H1 (cell line): ENCODE measurements at regions not wholly inside any gene's neighbourhood (a gene's known extent, or its start where the extent isn't known, plus 50 kb on each side); places are given as distances from the start of the nearest gene placed in this dataset.

Source experiments
- CTCF ChIA-PET: fragments of 300-600 bp; sonication (Branson Sonifier 250); formaldehyde crosslinking; loops from one replicate; lab custom pipeline; 2021; ENCODE audit not compliant: partially characterized antibody; lab: Charles Lee
- POLR2A ChIA-PET: fragments of 300-600 bp; sonication (Branson Sonifier 250); formaldehyde crosslinking; loops from one replicate; lab custom pipeline; 2021; ENCODE audit warnings: inconsistent platforms; ENCODE audit not compliant: partially characterized antibody; lab: Charles Lee
- DNase-seq, 2 experiments: peaks; one replicate each; pipeline versions ENCODE4 v3.0.0 to v3.0.0-alpha.2; 2010 to 2022; ENCODE audit warnings: low spot score in 2 of 2, low read depth in 1 of 2, mixed read lengths in 1 of 2
- FAIRE-seq: peaks from 2 replicates; lab custom pipeline; 2011; peaks lifted over from hg19 to GRCh38; lab: Jason Lieb, UNC
- H2AFZ ChIP-seq: 2 replicates; pipeline ENCODE4 v1.8.1; 2012; ENCODE audit warnings: low read length, inconsistent platforms
- H2AK5ac ChIP-seq: 2 replicates; pipeline ENCODE4 v1.6.1; 2013; ENCODE audit warnings: low read depth, low read length
- H2BK120ac ChIP-seq: replicated peaks from 2 replicates; pipeline ENCODE3; 2013; ENCODE audit warnings: low read depth, low read length, inconsistent platforms
- H2BK12ac ChIP-seq: 2 replicates; pipeline ENCODE4 v1.6.1; 2013; ENCODE audit warnings: low read depth, low read length
- H2BK15ac ChIP-seq: 2 replicates; pipeline ENCODE4 v1.6.1; 2013; ENCODE audit warnings: low read length
- H2BK20ac ChIP-seq: 2 replicates; pipeline ENCODE4 v1.6.1; 2013; ENCODE audit warnings: low read length
- H2BK5ac ChIP-seq: 2 replicates; pipeline ENCODE4 v1.6.1; 2013; ENCODE audit warnings: low read depth, low read length
- H3K14ac ChIP-seq: 2 replicates; pipeline ENCODE4 v1.6.1; 2013; ENCODE audit warnings: inconsistent platforms; ENCODE audit not compliant: insufficient read length
- H3K18ac ChIP-seq: 2 replicates; pipeline ENCODE4 v1.6.1; 2013; ENCODE audit warnings: low read length; ENCODE audit errors: extremely low read depth
- H3K23ac ChIP-seq: 2 replicates; pipeline ENCODE4 v1.6.1; 2013; ENCODE audit warnings: inconsistent platforms; ENCODE audit not compliant: insufficient read length
- H3K23me2 ChIP-seq: 2 replicates; pipeline ENCODE4 v1.6.1; 2013; ENCODE audit warnings: low read depth, low read length
- H3K27ac ChIP-seq: 2 replicates; pipeline ENCODE4 v1.6.1; 2011; ENCODE audit warnings: low read depth, low read length, inconsistent platforms
- H3K27me3 ChIP-seq, 4 experiments: replicated peaks in 1 of 4; 1 replicate in 1 of 4; 2 replicates in 3 of 4; pipeline versions ENCODE4 v1.6.1 to v1.8.1; 2011 to 2013; ENCODE audit warnings: low read length in 3 of 4, mild to moderate bottlenecking in 3 of 4, inconsistent platforms in 2 of 4, mixed read lengths in 2 of 4, moderate library complexity in 1 of 4; ENCODE audit not compliant: control insufficient read depth in 3 of 4, insufficient read depth in 3 of 4; ENCODE audit errors: extremely low read depth in 1 of 4
- H3K36me3 ChIP-seq, 4 experiments: 2 replicates each; pipeline versions ENCODE4 v1.6.1 to v1.8.1; 2011 to 2013; ENCODE audit warnings: mild to moderate bottlenecking in 4 of 4, low read length in 3 of 4, moderate library complexity in 2 of 4, control low read depth in 1 of 4, inconsistent platforms in 1 of 4; ENCODE audit not compliant: insufficient read depth in 4 of 4, control insufficient read depth in 2 of 4
- H3K4ac ChIP-seq: replicated peaks from 2 replicates; pipeline ENCODE3; 2013; ENCODE audit warnings: low read length, low read depth, mixed read lengths, inconsistent platforms; ENCODE audit not compliant: insufficient read length
- H3K4me1 ChIP-seq, 4 experiments: replicated peaks in 1 of 4; 1 replicate in 1 of 4; 2 replicates in 3 of 4; pipeline versions ENCODE4 v1.6.1 to v1.8.1; 2011 to 2013; ENCODE audit warnings: low read length in 3 of 4, inconsistent platforms in 2 of 4, mixed read lengths in 1 of 4; ENCODE audit not compliant: insufficient read depth in 4 of 4, control insufficient read depth in 3 of 4
- H3K4me2 ChIP-seq, 2 experiments: 2 replicates each; pipeline versions ENCODE4 v1.6.1 to v1.8.1; 2011 to 2013; ENCODE audit warnings: low read depth in 2 of 2, low read length in 2 of 2, control low read depth in 1 of 2, inconsistent platforms in 1 of 2, mild to moderate bottlenecking in 1 of 2; ENCODE audit not compliant: insufficient read depth in 1 of 2
- H3K4me3 ChIP-seq, 4 experiments: fragments of 200-600, 300-600 bp in 1 of 4; sonication (generic), shearing (Covaris generic), sonication (Bioruptor Twin) in 1 of 4; 2 replicates each; pipeline versions ENCODE4 v1.5.1 to v1.8.1; 2011 to 2016; ENCODE audit warnings: low read length in 4 of 4, low read depth in 3 of 4, control low read depth in 2 of 4, inconsistent platforms in 2 of 4, mild to moderate bottlenecking in 2 of 4, mixed read lengths in 1 of 4, moderate library complexity in 1 of 4; ENCODE audit not compliant: insufficient read depth in 2 of 4; ENCODE audit errors: extremely low read depth in 1 of 4
- H3K56ac ChIP-seq: replicated peaks from 2 replicates; pipeline ENCODE3; 2013; ENCODE audit warnings: low read depth, mild to moderate bottlenecking, mixed read lengths, low read length, inconsistent platforms; ENCODE audit not compliant: insufficient read length
- H3K79me1 ChIP-seq: 2 replicates; pipeline ENCODE4 v1.6.1; 2013; ENCODE audit warnings: low read depth, low read length, control low read depth
- H3K79me2 ChIP-seq, 2 experiments: 2 replicates each; pipeline versions ENCODE4 v1.6.1 to v1.8.1; 2012 to 2013; ENCODE audit warnings: low read length in 2 of 2, mild to moderate bottlenecking in 2 of 2, inconsistent platforms in 1 of 2; ENCODE audit not compliant: insufficient read depth in 2 of 2, control insufficient read depth in 1 of 2
- H3K9ac ChIP-seq, 4 experiments: replicated peaks in 1 of 4; 1 replicate in 1 of 4; 2 replicates in 3 of 4; pipeline versions ENCODE4 v1.6.1 to v1.8.1; 2011 to 2013; ENCODE audit warnings: low read depth in 3 of 4, low read length in 3 of 4, control low read depth in 2 of 4, mild to moderate bottlenecking in 2 of 4, moderate library complexity in 2 of 4, inconsistent platforms in 1 of 4; ENCODE audit errors: extremely low read depth in 1 of 4
- H3K9me3 ChIP-seq, 2 experiments: 2 replicates each; pipeline versions ENCODE4 v1.6.1 to v1.8.1; 2012 to 2013; ENCODE audit warnings: mild to moderate bottlenecking in 2 of 2, moderate library complexity in 2 of 2, control low read depth in 1 of 2, inconsistent platforms in 1 of 2, low read depth in 1 of 2, low read length in 1 of 2, mixed read lengths in 1 of 2; ENCODE audit not compliant: insufficient read depth in 2 of 2
- H4K20me1 ChIP-seq, 2 experiments: replicated peaks in 1 of 2; 2 replicates each; pipeline versions ENCODE3 to v1.8.1; 2011 to 2013; ENCODE audit warnings: inconsistent platforms in 2 of 2, low read length in 2 of 2, mild to moderate bottlenecking in 1 of 2; ENCODE audit not compliant: insufficient read depth in 2 of 2, control insufficient read depth in 1 of 2
- H4K5ac ChIP-seq: 2 replicates; pipeline ENCODE4 v1.6.1; 2013; ENCODE audit warnings: low read length, low read depth, mixed read lengths, inconsistent platforms; ENCODE audit not compliant: insufficient read length
- H4K8ac ChIP-seq: 2 replicates; pipeline ENCODE4 v1.8.0; 2013; ENCODE audit warnings: mild to moderate bottlenecking, moderate library complexity, low read length, inconsistent platforms; ENCODE audit not compliant: insufficient read depth; ENCODE audit errors: extremely low read depth
- H4K91ac ChIP-seq: replicated peaks from 2 replicates; pipeline ENCODE3; 2013; ENCODE audit warnings: low read length, mixed read lengths, inconsistent platforms; ENCODE audit not compliant: insufficient read length
- RFX5 ChIP-seq: IDR thresholded peaks from 2 replicates; pipeline ENCODE4 v1.6.1; 2011; ENCODE audit warnings: low read depth, low read length, improper control_type of control experiment, borderline replicate concordance
- WGBS, 2 experiments: shearing (Covaris generic) in 1 of 2; methylation state at CpG; one replicate each; pipeline versions ENCODE4 v1.1.6 to v1.1.7; 2013 to 2015; ENCODE audit warnings: low lambda C conversion rate in 2 of 2, mixed read lengths in 2 of 2, inconsistent platforms in 1 of 2, low coverage in 1 of 2, missing lambda C conversion rate in 1 of 2; ENCODE audit not compliant: insufficient replicate concordance in 2 of 2, insufficient coverage in 1 of 2, insufficient read length in 1 of 2; ENCODE audit errors: extremely low coverage in 1 of 2, missing lambda C conversion rate in 1 of 2; 5-methylcytosine and 5-hydroxymethylcytosine counted together

DNA sequence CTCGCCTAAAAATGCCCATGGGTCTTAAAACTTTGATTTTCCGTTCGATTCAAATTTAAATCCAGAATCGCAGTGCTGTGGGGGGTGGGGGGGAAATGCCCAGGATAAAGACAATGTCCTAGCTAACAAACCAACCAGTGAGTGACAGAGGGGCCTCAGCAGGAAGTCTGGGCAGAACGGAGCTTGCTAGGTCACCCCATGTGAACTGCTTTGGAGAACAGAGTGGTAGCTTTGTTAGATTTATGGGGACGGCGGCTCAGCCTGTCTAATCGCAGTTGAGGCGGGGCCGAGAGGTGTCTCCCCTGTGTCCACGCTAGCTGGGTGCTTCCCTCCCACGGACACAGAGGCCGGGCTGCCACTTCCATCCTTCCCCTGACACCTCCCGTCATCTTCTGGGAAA, 243.9 kb downstream of the CTTN start:
- Histone ChIP-seq H3K27me3 (no peaks in the 10 kb centered on the region), H2BK20ac (no peak overlapping the region), H4K20me1 (no peaks in the 10 kb centered on the region), H3K9me3 (no peaks in the 10 kb centered on the region), H3K18ac (no peak overlapping the region; the same call in 1 of the 2 replicates), H2BK15ac (no peak overlapping the region), H2AFZ (no peak overlapping the region), H4K8ac (no peak overlapping the region), H3K14ac (no peak overlapping the region), H2BK5ac (peak overlapping the region; percentile 84; the same call in 1 of the 2 replicates), H3K79me1 (peaks cover 3% of the 10 kb centered on the region), H3K56ac (no peak overlapping the region), H3K23me2 (peaks cover under 1% of the 10 kb centered on the region; the same call in 1 of the 2 replicates), H4K5ac (no peak overlapping the region), H3K4me1 (peaks cover 19 to 50% (median 40%) of the 10 kb centered on the region in 4 experiments), H3K9ac (no peak overlapping the region), H2BK120ac (peak overlapping the region; percentile 16), H3K4me3 (no peak overlapping the region), H2AK5ac (no peak overlapping the region; the same call in 1 of the 2 replicates), H3K27ac (no peak overlapping the region), H3K4ac (peak overlapping the region; percentile 4), H2BK12ac (no peak overlapping the region; the same call in 1 of the 2 replicates), H3K79me2 (peaks cover 0 to 27% of the 10 kb centered on the region in 2 experiments; a peak in 2 of 4 replicates), H4K91ac (peak overlapping the region; percentile 47), H3K36me3 (no peaks in the 10 kb centered on the region), H3K4me2 (peak overlapping the region in 1 of 2 experiments; percentile 3; a peak in 1 of 4 replicates), H3K23ac (no peak overlapping the region)
- DNase-seq, result no peak
- ChIA-PET POLR2A (interaction anchor here (0.9 kb wide), 1 partner anchor 8 kb away, joined by 3 read pairs; no protein-coding TSS in a partner anchor), CTCF (interaction anchor here (1.2 to 2.7 kb wide), 4 partner anchors 10 to 132 kb away, joined by 3 to 9 read pairs (median 4); no protein-coding TSS in a partner anchor)
- no peak for TF ChIP-seq RFX5
- FAIRE-seq, result no peak
- 80% methylated on average over 14 of the region's 14 CpGs; no CpG with 5 or more reads in 1 of the 2 experiments for WGBS, 2 experiments
